Lower leg skin (tissue), 3 donors: ENCODE measurements at regions not wholly inside any gene's neighbourhood (a gene's known extent, or its start where the extent isn't known, plus 50 kb on each side); places are given as distances from the start of the nearest gene placed in this dataset.

Experiments used
- POLR2A ChIP-seq, 2 donors: fragments of 450-650 bp; IDR thresholded peaks; one replicate each; pipeline ENCODE4 v1.6.1; 2016 to 2017; ENCODE audit warnings: antibody characterized with exemption in 2 of 2, mild to moderate bottlenecking in 1 of 2, moderate library complexity in 1 of 2
- TF ChIP-seq, protein P1 (sequence below), 3 donors: fragments of 450-650 bp; IDR thresholded peaks; one replicate each; pipeline ENCODE4 v1.5.1; 2016; ENCODE audit warnings: antibody characterized with exemption in 3 of 3, mild to moderate bottlenecking in 3 of 3, moderate library complexity in 2 of 3

- TF ChIP-seq, protein P1, sequence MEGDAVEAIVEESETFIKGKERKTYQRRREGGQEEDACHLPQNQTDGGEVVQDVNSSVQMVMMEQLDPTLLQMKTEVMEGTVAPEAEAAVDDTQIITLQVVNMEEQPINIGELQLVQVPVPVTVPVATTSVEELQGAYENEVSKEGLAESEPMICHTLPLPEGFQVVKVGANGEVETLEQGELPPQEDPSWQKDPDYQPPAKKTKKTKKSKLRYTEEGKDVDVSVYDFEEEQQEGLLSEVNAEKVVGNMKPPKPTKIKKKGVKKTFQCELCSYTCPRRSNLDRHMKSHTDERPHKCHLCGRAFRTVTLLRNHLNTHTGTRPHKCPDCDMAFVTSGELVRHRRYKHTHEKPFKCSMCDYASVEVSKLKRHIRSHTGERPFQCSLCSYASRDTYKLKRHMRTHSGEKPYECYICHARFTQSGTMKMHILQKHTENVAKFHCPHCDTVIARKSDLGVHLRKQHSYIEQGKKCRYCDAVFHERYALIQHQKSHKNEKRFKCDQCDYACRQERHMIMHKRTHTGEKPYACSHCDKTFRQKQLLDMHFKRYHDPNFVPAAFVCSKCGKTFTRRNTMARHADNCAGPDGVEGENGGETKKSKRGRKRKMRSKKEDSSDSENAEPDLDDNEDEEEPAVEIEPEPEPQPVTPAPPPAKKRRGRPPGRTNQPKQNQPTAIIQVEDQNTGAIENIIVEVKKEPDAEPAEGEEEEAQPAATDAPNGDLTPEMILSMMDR (IDR thresholded peaks at IDR 0.05), result no peak
- TF ChIP-seq POLR2A (IDR thresholded peaks at IDR 0.05), result no peak
These were observed 304.1 kb upstream of the FAM98A start for GRCh38 chr2:33903215-33903614.
